ENCODE measurements at regions not wholly inside any gene's neighbourhood (a gene's known extent, or its start where the extent isn't known, plus 50 kb on each side); places are given as distances from the start of the nearest gene placed in this dataset.

- TF ChIP-seq TAF1 (IDR thresholded peaks at IDR 0.05; ENCODE audit: low read depth, low read length) (no peak), POLR2A (IDR thresholded peaks at IDR 0.05; ENCODE audit: low read depth, low read length) (no peak), POLR2AphosphoS5 (IDR thresholded peaks at IDR 0.05; ENCODE audit: low read depth, low read length) (no peak)
Measured at GRCh38 chr2:120619579-120619978, 116.1 kb upstream of the GLI2 start.

All from GM12891 (cell line).